HG02798 (cell line): ENCODE measurements at regions not wholly inside any gene's neighbourhood (a gene's known extent, or its start where the extent isn't known, plus 50 kb on each side); places are given as distances from the start of the nearest gene placed in this dataset.
A peak's percentile ranks its signal among the peaks of the same experiment; 100 is the strongest.

Source experiments
- ATAC-seq: cut with Tn5 transposase; IDR thresholded peaks from one replicate; pipeline ENCODE4 v1.9.1; 2021; ENCODE audit warnings: mild to moderate bottlenecking; ENCODE audit not compliant: unreplicated experiment, poor library complexity

GRCh38 chr1:55694310-55694801 is 479.2 kb upstream of the USP24 start:
- ATAC-seq: no peak

- ATAC-seq: no peak
Measured at GRCh38 chr1:55692726-55693125, 477.6 kb upstream of the USP24 start.

- ATAC-seq: no peak
Measured at GRCh38 chr1:55690366-55690765, 475.2 kb upstream of the USP24 start.

- no peak for ATAC-seq
Measured at GRCh38 chr1:55689800-55690199, 474.6 kb upstream of the USP24 start.

GRCh38 chr1:55685560-55685959 is 470.4 kb upstream of the USP24 start:
- ATAC-seq: no peak

DNA sequence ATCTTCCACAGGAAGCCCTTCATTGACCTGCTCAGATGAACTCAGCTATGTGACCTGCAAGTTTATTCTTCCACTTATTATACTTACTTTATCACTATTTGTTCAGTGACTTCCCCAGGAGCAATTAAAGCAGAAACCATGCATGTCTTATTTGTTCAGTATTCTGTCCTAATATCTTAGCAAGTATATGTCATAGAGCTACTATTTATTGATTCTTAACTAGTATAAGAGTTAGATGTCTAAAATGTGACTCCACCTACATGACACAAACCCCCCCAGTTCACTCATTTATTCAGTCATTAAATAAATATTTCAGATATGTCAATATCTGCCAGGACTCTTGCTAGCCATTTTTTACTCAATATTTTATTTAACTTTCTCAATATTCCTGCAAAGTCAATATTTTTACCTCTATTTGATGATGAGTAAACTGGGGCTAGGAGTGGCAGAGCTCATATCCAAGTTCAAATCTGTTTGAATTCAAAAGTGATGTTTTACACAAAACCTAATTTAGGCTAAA is 469.0 kb upstream of the USP24 start:
- no peak for ATAC-seq

DNA sequence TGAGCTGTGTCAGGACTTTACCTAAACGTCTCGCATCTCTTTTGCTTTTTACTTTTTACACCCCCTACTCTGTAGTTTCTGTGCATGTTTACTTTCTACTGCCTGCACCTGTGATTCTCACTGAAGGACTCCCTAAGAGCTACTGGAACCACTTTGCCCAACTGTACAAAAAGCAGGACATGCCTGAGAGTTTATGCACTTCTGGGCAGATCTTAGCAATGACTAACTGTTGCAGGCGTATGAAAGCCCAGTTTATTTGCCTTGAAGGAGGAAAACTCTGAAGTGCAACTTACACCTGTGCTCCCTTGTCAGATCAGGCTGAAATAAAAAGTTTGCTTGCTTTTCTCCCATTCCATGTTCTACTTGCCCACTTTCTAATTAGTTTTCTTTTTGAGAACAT is 467.0 kb upstream of the USP24 start:
- no peak for ATAC-seq

GRCh38 chr1:55679971-55680370 is 464.8 kb upstream of the USP24 start:
- no peak for ATAC-seq

- ATAC-seq: no peak
Measured at GRCh38 chr1:55673416-55673815, 458.3 kb upstream of the USP24 start.

DNA sequence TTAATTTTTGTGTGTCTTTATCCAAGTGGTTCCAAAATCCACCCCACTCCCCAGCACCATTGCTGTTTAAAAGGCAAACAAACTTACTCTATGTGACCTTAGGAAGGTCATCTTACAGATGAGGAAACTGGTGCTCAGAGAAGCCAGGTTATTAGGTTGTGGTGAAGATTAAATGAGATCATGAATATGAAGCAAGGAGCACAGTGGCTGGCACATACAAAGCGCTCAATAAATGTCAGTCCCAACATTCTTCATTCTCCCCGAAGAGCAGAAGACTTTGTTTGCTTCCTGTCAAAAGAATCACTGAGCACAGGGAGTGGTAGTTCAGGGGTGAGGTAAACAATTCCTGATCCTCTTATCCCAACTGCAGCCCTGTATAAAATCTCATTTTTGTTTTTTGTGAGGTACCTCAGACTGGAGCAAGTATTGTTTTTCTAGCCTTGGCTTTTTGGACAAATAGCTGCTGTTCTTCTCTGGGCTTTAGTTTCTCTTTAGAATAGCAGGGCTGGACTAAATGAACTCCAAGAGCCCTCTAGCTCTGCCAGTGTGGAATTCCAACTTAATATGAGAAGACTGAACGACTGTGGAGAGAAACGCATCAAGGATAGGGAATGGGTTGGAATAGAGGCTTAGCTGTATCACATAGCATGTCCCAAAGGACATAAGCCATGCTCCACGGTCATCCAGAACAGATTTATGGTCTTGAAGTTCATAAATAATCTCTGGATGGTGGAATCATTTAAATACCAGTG is 455.3 kb upstream of the USP24 start:
- no peak for ATAC-seq

GRCh38 chr1:55669293-55669692 is 454.1 kb upstream of the USP24 start:
- ATAC-seq: no peak

DNA sequence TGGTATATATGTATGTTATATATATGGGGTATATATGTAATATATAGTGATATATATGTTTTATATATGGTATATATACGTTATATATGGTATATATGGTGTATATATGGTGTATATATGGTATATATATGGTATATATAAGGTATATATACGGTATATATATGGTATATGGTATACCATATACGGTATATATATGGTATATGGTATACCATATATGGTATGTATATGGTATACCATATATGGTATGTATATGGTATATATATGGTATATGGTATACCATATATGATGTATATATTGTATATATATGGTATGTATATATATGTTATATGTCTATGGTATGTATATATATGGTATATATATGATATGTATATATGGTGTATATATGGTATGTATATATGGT is 447.7 kb upstream of the USP24 start:
- no peak for ATAC-seq

DNA sequence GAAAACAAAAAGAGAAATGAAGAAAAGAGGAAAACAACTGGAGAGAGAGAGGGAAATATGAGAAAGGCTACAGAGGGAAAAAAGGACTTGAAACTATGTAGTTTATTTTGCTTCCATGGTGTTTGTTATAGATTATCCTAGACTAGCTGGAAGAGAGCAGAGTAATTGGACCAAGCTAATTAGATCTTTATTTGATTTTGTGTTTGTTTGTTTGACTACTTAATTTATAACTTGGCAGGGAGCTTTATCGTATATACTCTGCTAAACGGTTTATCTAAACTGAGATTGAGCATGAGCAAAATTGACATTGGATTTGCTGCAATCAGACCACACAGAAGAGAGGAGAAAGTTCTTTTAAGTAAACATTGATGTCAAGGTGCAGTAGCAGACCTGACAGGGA is 443.8 kb upstream of the USP24 start:
- ATAC-seq: no peak

DNA sequence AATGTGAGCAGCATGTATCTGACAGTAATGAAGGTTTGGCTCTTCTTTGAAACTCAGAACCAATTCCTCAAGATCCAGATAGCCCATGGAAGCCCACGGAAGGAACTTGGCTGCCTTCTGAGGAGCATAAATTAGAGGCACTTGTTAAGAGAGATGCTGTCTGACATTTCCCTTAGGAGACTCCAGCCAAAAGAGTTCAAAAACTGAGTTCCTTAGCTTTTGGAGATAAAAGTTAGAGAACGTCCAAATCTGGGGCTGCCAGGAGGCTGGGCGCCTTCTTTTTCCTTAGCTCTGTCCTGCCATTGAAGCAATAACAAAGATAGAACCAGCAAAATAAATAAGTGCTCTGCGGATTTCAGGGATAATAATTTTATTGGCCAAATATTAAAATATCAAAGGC is 439.6 kb upstream of the USP24 start:
- ATAC-seq: no peak

- no peak for ATAC-seq
Measured at GRCh38 chr1:55654171-55654570, 439.0 kb upstream of the USP24 start.

GRCh38 chr1:55650444-55650843 is 435.3 kb upstream of the USP24 start:
- no peak for ATAC-seq

DNA sequence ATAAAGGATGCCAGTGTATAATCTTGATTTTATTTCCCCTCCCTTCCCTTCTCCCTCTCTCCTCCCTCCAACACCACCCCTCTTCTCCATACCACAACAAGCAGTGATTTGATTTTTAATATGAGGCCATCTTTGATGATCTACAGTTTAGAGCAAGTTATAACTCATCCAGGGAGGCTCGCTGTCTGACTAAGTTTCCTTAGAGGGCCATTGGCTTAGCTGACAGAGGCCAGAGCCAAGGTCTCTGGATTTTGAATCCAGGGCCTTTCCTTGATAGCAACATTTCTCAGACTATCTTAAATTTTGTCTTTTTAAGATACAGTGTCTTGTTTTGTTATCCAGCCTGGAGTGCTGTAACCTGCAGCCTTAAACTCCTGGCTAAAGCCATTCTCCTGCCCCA is 431.0 kb upstream of the USP24 start:
- no peak for ATAC-seq

- ATAC-seq: no peak
Measured at GRCh38 chr1:55645270-55645669, 430.1 kb upstream of the USP24 start.

GRCh38 chr1:55641947-55642346 is 426.8 kb upstream of the USP24 start:
- no peak for ATAC-seq

DNA sequence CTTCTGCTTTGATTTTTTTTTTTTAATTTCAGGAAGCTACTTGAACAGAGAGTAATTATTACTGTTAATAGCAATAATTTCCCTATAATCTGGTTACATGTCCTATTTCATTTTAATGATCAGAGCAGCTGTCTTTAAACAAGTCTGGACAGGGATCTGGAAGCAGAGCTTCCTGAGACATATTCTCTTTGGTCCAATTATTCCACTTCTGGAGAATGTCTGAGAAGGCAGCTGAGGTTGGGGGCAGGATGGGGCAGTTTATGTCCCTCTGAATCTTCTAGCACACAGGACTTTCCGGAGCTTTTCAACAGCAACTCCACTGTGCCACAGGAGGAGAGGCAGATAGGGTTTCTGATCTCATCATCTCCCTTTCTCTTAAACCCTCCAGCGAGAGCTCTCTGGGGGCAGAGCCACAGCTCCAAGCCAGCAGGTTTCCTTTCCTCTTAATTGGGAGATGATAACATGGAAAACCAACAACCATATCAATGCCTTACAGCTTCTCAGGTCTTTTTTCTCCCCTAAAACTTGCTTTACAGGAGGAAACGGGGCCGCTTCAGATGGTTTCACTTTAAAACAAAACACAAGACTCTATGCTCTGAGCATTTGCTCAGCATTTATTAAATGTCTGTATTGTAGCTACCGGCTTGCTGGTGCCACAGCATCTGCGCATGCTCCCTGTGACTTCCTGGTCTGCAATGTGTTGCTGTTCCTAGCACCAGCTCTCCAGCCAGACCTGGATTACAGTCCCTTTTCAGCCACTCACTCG is 425.7 kb upstream of the USP24 start:
- ATAC-seq: peak; percentile 52

- ATAC-seq: no peak
Measured at GRCh38 chr1:55639526-55639925, 424.4 kb upstream of the USP24 start.
